Bronchial epithelial cell (primary cell): ENCODE measurements at regions not wholly inside any gene's neighbourhood (a gene's known extent, or its start where the extent isn't known, plus 50 kb on each side); places are given as distances from the start of the nearest gene placed in this dataset.
A peak's percentile ranks its signal among the peaks of the same experiment; 100 is the strongest.
"Not testable (repeated sequence)": the region's sequence is repeated elsewhere in the genome, so short reads cannot be mapped to it uniquely, and the experiment has no call there.

Experiments used
- DNase-seq: peaks from one replicate; pipeline ENCODE4 v3.0.0-alpha.2; 2010; ENCODE audit warnings: low read depth
- FAIRE-seq: peaks from 2 replicates; lab custom pipeline; 2011; peaks lifted over from hg19 to GRCh38; lab: Jason Lieb, UNC
- H3K27me3 ChIP-seq: 2 replicates; pipeline ENCODE4 v1.5.1; 2011; ENCODE audit warnings: low read length; ENCODE audit not compliant: control insufficient read depth, insufficient read depth
- H3K36me3 ChIP-seq: 2 replicates; pipeline ENCODE4 v1.5.1; 2011; ENCODE audit warnings: low read length; ENCODE audit not compliant: control insufficient read depth, insufficient read depth
- H3K4me3 ChIP-seq: 2 replicates; pipeline ENCODE4 v1.5.1; 2011; ENCODE audit warnings: mild to moderate bottlenecking, low read depth, low read length, control low read depth
- TF ChIP-seq, protein P1 (sequence below): IDR thresholded peaks from 2 replicates; pipeline ENCODE4 v1.5.1; 2011; ENCODE audit warnings: mild to moderate bottlenecking, moderate library complexity, low read length, control low read depth, inconsistent platforms; ENCODE audit not compliant: insufficient read depth, severe bottlenecking

DNA sequence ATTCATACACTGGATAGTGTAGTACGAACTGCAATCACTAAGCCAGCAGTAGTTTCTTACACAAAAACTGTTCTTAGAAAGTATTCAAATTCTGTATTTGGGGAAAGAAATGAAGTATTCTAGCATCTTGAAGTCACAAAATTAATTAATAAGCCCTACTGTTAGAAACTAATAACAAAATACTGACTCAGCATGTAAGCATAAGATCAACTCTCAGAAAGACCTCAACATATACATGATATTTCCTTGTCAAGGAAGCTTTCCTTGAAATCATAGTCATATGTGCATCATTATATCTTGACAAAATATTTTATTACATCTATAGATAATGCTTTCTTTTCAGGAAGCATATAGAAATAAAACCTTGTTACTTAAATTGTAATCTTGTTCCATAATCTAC lies 115.5 kb upstream of the GOLGA6L6 start:
- FAIRE-seq (no peak), DNase-seq (no peak)
- Histone ChIP-seq H3K4me3 (no peak overlapping the region), H3K36me3 (no peaks in the 10 kb centered on the region), H3K27me3 (no peaks in the 10 kb centered on the region)
- TF ChIP-seq, protein P1, sequence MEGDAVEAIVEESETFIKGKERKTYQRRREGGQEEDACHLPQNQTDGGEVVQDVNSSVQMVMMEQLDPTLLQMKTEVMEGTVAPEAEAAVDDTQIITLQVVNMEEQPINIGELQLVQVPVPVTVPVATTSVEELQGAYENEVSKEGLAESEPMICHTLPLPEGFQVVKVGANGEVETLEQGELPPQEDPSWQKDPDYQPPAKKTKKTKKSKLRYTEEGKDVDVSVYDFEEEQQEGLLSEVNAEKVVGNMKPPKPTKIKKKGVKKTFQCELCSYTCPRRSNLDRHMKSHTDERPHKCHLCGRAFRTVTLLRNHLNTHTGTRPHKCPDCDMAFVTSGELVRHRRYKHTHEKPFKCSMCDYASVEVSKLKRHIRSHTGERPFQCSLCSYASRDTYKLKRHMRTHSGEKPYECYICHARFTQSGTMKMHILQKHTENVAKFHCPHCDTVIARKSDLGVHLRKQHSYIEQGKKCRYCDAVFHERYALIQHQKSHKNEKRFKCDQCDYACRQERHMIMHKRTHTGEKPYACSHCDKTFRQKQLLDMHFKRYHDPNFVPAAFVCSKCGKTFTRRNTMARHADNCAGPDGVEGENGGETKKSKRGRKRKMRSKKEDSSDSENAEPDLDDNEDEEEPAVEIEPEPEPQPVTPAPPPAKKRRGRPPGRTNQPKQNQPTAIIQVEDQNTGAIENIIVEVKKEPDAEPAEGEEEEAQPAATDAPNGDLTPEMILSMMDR = no peak

- H3K4me3 ChIP-seq = no peak overlapping the region
- no peaks in the 10 kb centered on the region for H3K27me3 ChIP-seq
- TF ChIP-seq, protein P1 = no peak
- H3K36me3 ChIP-seq = no peaks in the 10 kb centered on the region
- FAIRE-seq (no peak), DNase-seq (no peak)
These were observed 111.3 kb upstream of the GOLGA6L6 start for GRCh38 chr15:20652914-20653313.

- H3K27me3 ChIP-seq, H3K36me3 ChIP-seq, FAIRE-seq, DNase-seq, H3K4me3 ChIP-seq: not testable (repeated sequence)
These were observed 106.9 kb upstream of the GOLGA6L6 start for GRCh38 chr15:20648402-20648975.

- Histone ChIP-seq H3K36me3 (no peaks in the 10 kb centered on the region), H3K4me3 (no peak overlapping the region), H3K27me3 (no peaks in the 10 kb centered on the region)
- FAIRE-seq (peak; percentile 13), DNase-seq (no peak)
- TF ChIP-seq, protein P1 = no peak
These were observed 105.0 kb upstream of the GOLGA6L6 start for GRCh38 chr15:20646529-20647142.

DNA sequence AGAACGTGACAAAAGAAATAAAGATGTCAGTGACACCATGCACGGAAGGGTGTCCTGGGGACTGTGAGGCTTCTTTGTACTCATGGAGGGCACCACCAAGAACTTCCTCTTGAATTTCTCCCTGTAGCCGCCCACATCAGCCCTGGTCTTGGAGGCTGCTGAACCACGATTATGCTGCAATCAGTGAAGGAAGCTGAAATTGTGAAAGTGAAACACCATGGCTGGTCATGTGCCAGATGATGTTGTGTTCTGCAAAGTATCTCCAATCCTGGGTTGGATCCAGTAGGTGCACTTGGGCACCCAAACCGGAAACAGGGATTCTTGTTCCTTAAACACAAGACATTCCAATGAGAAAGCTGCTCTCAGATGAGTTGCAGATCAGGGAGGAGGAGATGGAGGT lies 104.4 kb upstream of the GOLGA6L6 start:
- TF ChIP-seq, protein P1 = no peak
- Histone ChIP-seq H3K36me3 (no peaks in the 10 kb centered on the region), H3K4me3 (no peak overlapping the region), H3K27me3 (no peaks in the 10 kb centered on the region)
- FAIRE-seq (no peak), DNase-seq (no peak)

- Histone ChIP-seq H3K4me3 (no peak overlapping the region), H3K27me3 (no peaks in the 10 kb centered on the region), H3K36me3 (no peaks in the 10 kb centered on the region)
- FAIRE-seq = no peak
- no peak for DNase-seq
- TF ChIP-seq, protein P1 = no peak
These were observed 103.3 kb upstream of the GOLGA6L6 start for GRCh38 chr15:20644896-20645295.
